ENCODE measurements at regions not wholly inside any gene's neighbourhood (a gene's known extent, or its start where the extent isn't known, plus 50 kb on each side); places are given as distances from the start of the nearest gene placed in this dataset.

DNA sequence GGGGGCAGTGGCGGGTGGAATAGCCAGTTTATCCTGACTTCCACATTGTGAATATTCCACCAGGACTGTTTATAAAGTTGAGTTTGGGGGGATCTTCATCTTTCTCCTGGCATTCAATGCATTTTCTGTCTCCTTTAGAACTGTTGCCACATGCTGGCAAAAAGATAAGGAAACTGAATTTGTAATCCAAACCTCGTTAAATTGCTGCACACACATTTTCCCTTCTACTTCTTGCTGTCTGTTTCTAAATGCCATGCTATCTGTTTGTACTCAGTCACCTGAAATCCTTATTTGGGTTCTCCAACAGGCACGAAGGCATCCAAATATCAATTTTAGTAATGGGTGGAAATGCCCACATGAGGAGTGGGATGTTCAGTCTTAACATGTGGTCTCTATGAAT is 180.2 kb upstream of the CCN2 start:
- no peak overlapping the region for H3K23ac ChIP-seq (ENCODE audit: insufficient read length)
- no peak overlapping the region for H4K5ac ChIP-seq (ENCODE audit: insufficient read length, low read depth, low read length)
- no peak overlapping the region for H3K4me3 ChIP-seq (ENCODE audit: extremely low read depth in 1 of 4, insufficient read depth in 2 of 4, low read depth in 3 of 4, low read length in 4 of 4)
- H3K4me1 ChIP-seq (replicated peaks in 1 of 4; ENCODE audit: control insufficient read depth in 3 of 4, insufficient read depth in 4 of 4, low read length in 3 of 4), result peaks cover 1 to 14% (median 12%) of the 10 kb centered on the region in 4 experiments
- H2BK15ac ChIP-seq (ENCODE audit: low read length), result no peak overlapping the region
- no peaks in the 10 kb centered on the region for H3K23me2 ChIP-seq (ENCODE audit: low read depth, low read length)
- DNase-seq (ENCODE audit: low read depth in 1 of 2, low spot score in 2 of 2), result no peak
- H2BK20ac ChIP-seq (ENCODE audit: low read length), result no peak overlapping the region
- H2AK5ac ChIP-seq (ENCODE audit: low read depth, low read length), result no peak overlapping the region
- H3K56ac ChIP-seq (replicated peaks; ENCODE audit: insufficient read length, low read depth, low read length), result no peak overlapping the region
- H3K4me2 ChIP-seq (ENCODE audit: insufficient read depth in 1 of 2, low read depth in 2 of 2, low read length in 2 of 2), result no peak overlapping the region
- CTCF ChIA-PET (ENCODE audit: partially characterized antibody), result interaction anchor here (0.6 to 1.4 kb wide), 5 partner anchors 10 to 468 kb away, joined by 3 to 5 read pairs (median 3); no protein-coding TSS in a partner anchor
- POLR2A ChIA-PET (ENCODE audit: partially characterized antibody), result interaction anchor here (2.4 kb wide), 1 partner anchor 181 kb away, joined by 12 read pairs; the partner anchor contains the start of gene CCN2
- H3K79me2 ChIP-seq (ENCODE audit: control insufficient read depth in 1 of 2, insufficient read depth in 2 of 2, low read length in 2 of 2), result no peaks in the 10 kb centered on the region
- no peak for FAIRE-seq
- H3K27me3 ChIP-seq (replicated peaks in 1 of 4; ENCODE audit: control insufficient read depth in 3 of 4, extremely low read depth in 1 of 4, insufficient read depth in 3 of 4, low read length in 3 of 4), result no peaks in the 10 kb centered on the region
- no peaks in the 10 kb centered on the region for H3K79me1 ChIP-seq (ENCODE audit: low read depth, low read length)
- no peak overlapping the region for H3K9ac ChIP-seq (replicated peaks in 1 of 4; ENCODE audit: extremely low read depth in 1 of 4, low read depth in 3 of 4, low read length in 3 of 4)
- no peak overlapping the region for H3K18ac ChIP-seq (ENCODE audit: extremely low read depth, low read length)
- H4K8ac ChIP-seq (ENCODE audit: extremely low read depth, insufficient read depth, low read length), result no peak overlapping the region
- H3K4ac ChIP-seq (replicated peaks; ENCODE audit: insufficient read length, low read depth, low read length), result no peak overlapping the region
- no peaks in the 10 kb centered on the region for H3K36me3 ChIP-seq (ENCODE audit: control insufficient read depth in 2 of 4, insufficient read depth in 4 of 4, low read length in 3 of 4)
- no peak overlapping the region for H3K27ac ChIP-seq (ENCODE audit: low read depth, low read length)
- WGBS, 2 experiments (ENCODE audit: extremely low coverage in 1 of 2, insufficient coverage in 1 of 2, insufficient read length in 1 of 2, insufficient replicate concordance in 2 of 2, low coverage in 1 of 2, low lambda C conversion rate in 2 of 2, missing lambda C conversion rate in 1 of 2), result 79% methylated on average over 3 of the region's 3 CpGs; no CpG with 5 or more reads in 1 of the 2 experiments
- no peak overlapping the region for H2BK12ac ChIP-seq (ENCODE audit: low read depth, low read length)
- H4K20me1 ChIP-seq (replicated peaks in 1 of 2; ENCODE audit: control insufficient read depth in 1 of 2, insufficient read depth in 2 of 2, low read length in 2 of 2), result no peaks in the 10 kb centered on the region
- H2BK120ac ChIP-seq (replicated peaks; ENCODE audit: low read depth, low read length), result no peak overlapping the region
- no peak overlapping the region for H3K14ac ChIP-seq (ENCODE audit: insufficient read length)
- no peak overlapping the region for H2AFZ ChIP-seq (ENCODE audit: low read length)
- H4K91ac ChIP-seq (replicated peaks; ENCODE audit: insufficient read length, low read length), result no peak overlapping the region
- H3K9me3 ChIP-seq (ENCODE audit: insufficient read depth in 2 of 2, low read depth in 1 of 2, low read length in 1 of 2), result no peaks in the 10 kb centered on the region
- no peak overlapping the region for H2BK5ac ChIP-seq (ENCODE audit: low read depth, low read length)
- TF ChIP-seq, protein P1, sequence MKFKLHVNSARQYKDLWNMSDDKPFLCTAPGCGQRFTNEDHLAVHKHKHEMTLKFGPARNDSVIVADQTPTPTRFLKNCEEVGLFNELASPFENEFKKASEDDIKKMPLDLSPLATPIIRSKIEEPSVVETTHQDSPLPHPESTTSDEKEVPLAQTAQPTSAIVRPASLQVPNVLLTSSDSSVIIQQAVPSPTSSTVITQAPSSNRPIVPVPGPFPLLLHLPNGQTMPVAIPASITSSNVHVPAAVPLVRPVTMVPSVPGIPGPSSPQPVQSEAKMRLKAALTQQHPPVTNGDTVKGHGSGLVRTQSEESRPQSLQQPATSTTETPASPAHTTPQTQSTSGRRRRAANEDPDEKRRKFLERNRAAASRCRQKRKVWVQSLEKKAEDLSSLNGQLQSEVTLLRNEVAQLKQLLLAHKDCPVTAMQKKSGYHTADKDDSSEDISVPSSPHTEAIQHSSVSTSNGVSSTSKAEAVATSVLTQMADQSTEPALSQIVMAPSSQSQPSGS (IDR thresholded peaks at IDR 0.05; ENCODE audit: low read length), result no peak
- no peak for TF ChIP-seq YY1 (IDR thresholded peaks at IDR 0.05; ENCODE audit: low read depth, low read length)
- no peak for TF ChIP-seq JUND (IDR thresholded peaks at IDR 0.05; ENCODE audit: low read length)
- no peak for TF ChIP-seq SRF (IDR thresholded peaks at IDR 0.05; ENCODE audit: low read depth, low read length)
- TF ChIP-seq, protein P2, sequence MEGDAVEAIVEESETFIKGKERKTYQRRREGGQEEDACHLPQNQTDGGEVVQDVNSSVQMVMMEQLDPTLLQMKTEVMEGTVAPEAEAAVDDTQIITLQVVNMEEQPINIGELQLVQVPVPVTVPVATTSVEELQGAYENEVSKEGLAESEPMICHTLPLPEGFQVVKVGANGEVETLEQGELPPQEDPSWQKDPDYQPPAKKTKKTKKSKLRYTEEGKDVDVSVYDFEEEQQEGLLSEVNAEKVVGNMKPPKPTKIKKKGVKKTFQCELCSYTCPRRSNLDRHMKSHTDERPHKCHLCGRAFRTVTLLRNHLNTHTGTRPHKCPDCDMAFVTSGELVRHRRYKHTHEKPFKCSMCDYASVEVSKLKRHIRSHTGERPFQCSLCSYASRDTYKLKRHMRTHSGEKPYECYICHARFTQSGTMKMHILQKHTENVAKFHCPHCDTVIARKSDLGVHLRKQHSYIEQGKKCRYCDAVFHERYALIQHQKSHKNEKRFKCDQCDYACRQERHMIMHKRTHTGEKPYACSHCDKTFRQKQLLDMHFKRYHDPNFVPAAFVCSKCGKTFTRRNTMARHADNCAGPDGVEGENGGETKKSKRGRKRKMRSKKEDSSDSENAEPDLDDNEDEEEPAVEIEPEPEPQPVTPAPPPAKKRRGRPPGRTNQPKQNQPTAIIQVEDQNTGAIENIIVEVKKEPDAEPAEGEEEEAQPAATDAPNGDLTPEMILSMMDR (IDR thresholded peaks at IDR 0.05; ENCODE audit: control extremely low read depth in 1 of 3, insufficient read depth in 1 of 3, low read depth in 1 of 3, low read length in 3 of 3), result no peak
- TF ChIP-seq SP1 (IDR thresholded peaks at IDR 0.05; ENCODE audit: low read depth, low read length), result no peak
- TF ChIP-seq CTBP2 (IDR thresholded peaks at IDR 0.05; ENCODE audit: borderline replicate concordance, insufficient read depth, insufficient read length, low read length), result no peak
- TF ChIP-seq POLR2A (IDR thresholded peaks at IDR 0.05; ENCODE audit: control extremely low read depth in 1 of 2, low read depth in 2 of 2, low read length in 2 of 2), result no peak
- no peak for TF ChIP-seq CREB1 (IDR thresholded peaks at IDR 0.05)
- no peak for TF ChIP-seq RAD21 (IDR thresholded peaks at IDR 0.05 in 1 of 2, conservative IDR thresholded peaks at IDR 0.05 in 1 of 2; ENCODE audit: low read depth in 2 of 2, low read length in 2 of 2)
- no peak for TF ChIP-seq NRF1 (IDR thresholded peaks at IDR 0.05; ENCODE audit: low read depth, low read length)

Measured in H1 (cell line).